ENCODE measurements at regions not wholly inside any gene's neighbourhood (a gene's known extent, or its start where the extent isn't known, plus 50 kb on each side); places are given as distances from the start of the nearest gene placed in this dataset.

- Histone ChIP-seq H3F3A (replicated peaks; ENCODE audit: insufficient read depth) (no peaks in the 10 kb centered on the region), H3K4me2 (no peak overlapping the region), H3K9me2 (no peaks in the 10 kb centered on the region), H3K9ac (no peak overlapping the region), H3K79me2 (ENCODE audit: insufficient read depth) (no peaks in the 10 kb centered on the region), H3K4me3 (ENCODE audit: low read depth in 2 of 2, low read length in 1 of 2) (no peak overlapping the region), H3K27me3 (ENCODE audit: insufficient read depth) (no peaks in the 10 kb centered on the region), H3K36me3 (replicated peaks in 1 of 2; ENCODE audit: control insufficient read depth in 1 of 2, insufficient read depth in 2 of 2, low read length in 1 of 2) (no peaks in the 10 kb centered on the region), H4K20me1 (ENCODE audit: insufficient read depth) (no peaks in the 10 kb centered on the region), H3K9me3 (no peaks in the 10 kb centered on the region), H3K27ac (ENCODE audit: low read depth in 2 of 2, low read length in 1 of 2) (no peak overlapping the region), H2AFZ (ENCODE audit: low read depth) (no peak overlapping the region), H3K4me1 (ENCODE audit: control insufficient read depth in 1 of 2, insufficient read depth in 2 of 2, low read depth in 1 of 2, low read length in 1 of 2) (no peaks in the 10 kb centered on the region)
- ChIA-PET POLR2A (no interaction called here), CTCF (no interaction called here)
- no peak for TF ChIP-seq FOXM1 (IDR thresholded peaks at IDR 0.05; ENCODE audit: low read depth)
- TF ChIP-seq EP300 (IDR thresholded peaks at IDR 0.05; ENCODE audit: borderline replicate concordance in 1 of 2, low read depth in 1 of 2, low read length in 1 of 2), result no peak
- TF ChIP-seq SIN3A (IDR thresholded peaks at IDR 0.05; ENCODE audit: borderline replicate concordance, low read depth, low read length), result no peak
- TF ChIP-seq EZH2phosphoT487 (IDR thresholded peaks at IDR 0.05; ENCODE audit: borderline replicate concordance, low read depth), result no peak
- TF ChIP-seq SMC3 (IDR thresholded peaks at IDR 0.05; ENCODE audit: low read depth, low read length), result no peak
- TF ChIP-seq RXRA (IDR thresholded peaks at IDR 0.05; ENCODE audit: borderline replicate concordance, low read depth), result no peak
- no peak for TF ChIP-seq TAF1 (IDR thresholded peaks at IDR 0.05; ENCODE audit: borderline replicate concordance, low read depth, low read length)
- TF ChIP-seq TEAD4 (IDR thresholded peaks at IDR 0.05; ENCODE audit: borderline replicate concordance, insufficient read depth), result no peak
- no peak for TF ChIP-seq NFIC (IDR thresholded peaks at IDR 0.05; ENCODE audit: borderline replicate concordance)
- TF ChIP-seq RFX5 (IDR thresholded peaks at IDR 0.05; ENCODE audit: low read length), result no peak
- TF ChIP-seq MEF2A (IDR thresholded peaks at IDR 0.05; ENCODE audit: borderline replicate concordance, low read depth), result no peak
- TF ChIP-seq RAD21 (IDR thresholded peaks at IDR 0.05; ENCODE audit: low read length), result no peak
- no peak for TF ChIP-seq RCOR1 (IDR thresholded peaks at IDR 0.05; ENCODE audit: low read length)
- no peak for TF ChIP-seq FOSL2 (IDR thresholded peaks at IDR 0.05; ENCODE audit: borderline replicate concordance, low read depth)
- TF ChIP-seq TCF12 (IDR thresholded peaks at IDR 0.05), result no peak
- no peak for TF ChIP-seq GABPA (IDR thresholded peaks at IDR 0.05; ENCODE audit: low read depth)
- no peak for TF ChIP-seq FOXJ3 (CRISPR knock-in tag; IDR thresholded peaks at IDR 0.05)
- no peak for TF ChIP-seq MAX (IDR thresholded peaks at IDR 0.05; ENCODE audit: low read depth)
- 10% methylated on average over 4 of the region's 4 CpGs for WGBS (ENCODE audit: low lambda C conversion rate)
- no peak for DNase-seq
Measured at GRCh38 chr4:27791640-27792039, 931.0 kb downstream of the STIM2 start.

GRCh38 chr4:27807207-27807606, 946.6 kb downstream of the STIM2 start:
- Histone ChIP-seq H2AFZ (ENCODE audit: low read depth) (no peak overlapping the region), H4K20me1 (ENCODE audit: insufficient read depth) (no peaks in the 10 kb centered on the region), H3K4me2 (no peak overlapping the region), H3K9me3 (no peaks in the 10 kb centered on the region), H3K27ac (ENCODE audit: low read depth in 2 of 2, low read length in 1 of 2) (no peak overlapping the region), H3F3A (replicated peaks; ENCODE audit: insufficient read depth) (no peaks in the 10 kb centered on the region), H3K27me3 (ENCODE audit: insufficient read depth) (no peaks in the 10 kb centered on the region; the same call in 1 of the 2 replicates), H3K4me1 (ENCODE audit: control insufficient read depth in 1 of 2, insufficient read depth in 2 of 2, low read depth in 1 of 2, low read length in 1 of 2) (no peaks in the 10 kb centered on the region), H3K9ac (no peak overlapping the region), H3K36me3 (replicated peaks in 1 of 2; ENCODE audit: control insufficient read depth in 1 of 2, insufficient read depth in 2 of 2, low read length in 1 of 2) (no peaks in the 10 kb centered on the region), H3K9me2 (no peaks in the 10 kb centered on the region), H3K4me3 (ENCODE audit: low read depth in 2 of 2, low read length in 1 of 2) (no peak overlapping the region), H3K79me2 (ENCODE audit: insufficient read depth) (no peaks in the 10 kb centered on the region)
- CTCF ChIA-PET, result no interaction called here
- POLR2A ChIA-PET, result no interaction called here
- no peak for DNase-seq
- 0% methylated on average over 3 of the region's 3 CpGs for WGBS (ENCODE audit: low lambda C conversion rate)
- TF ChIP-seq RXRA (IDR thresholded peaks at IDR 0.05; ENCODE audit: borderline replicate concordance, low read depth) (no peak), EP300 (IDR thresholded peaks at IDR 0.05; ENCODE audit: borderline replicate concordance in 1 of 2, low read depth in 1 of 2, low read length in 1 of 2) (no peak), REST (IDR thresholded peaks at IDR 0.05; ENCODE audit: low read depth, low read length) (no peak), PBX3 (IDR thresholded peaks at IDR 0.05) (no peak), FOSL2 (IDR thresholded peaks at IDR 0.05; ENCODE audit: borderline replicate concordance, low read depth) (no peak), POLR2AphosphoS5 (IDR thresholded peaks at IDR 0.05; ENCODE audit: low read depth, low read length) (no peak), JUND (IDR thresholded peaks at IDR 0.05) (no peak), NFIC (IDR thresholded peaks at IDR 0.05; ENCODE audit: borderline replicate concordance) (no peak), ELF1 (IDR thresholded peaks at IDR 0.05) (no peak), SIN3A (IDR thresholded peaks at IDR 0.05; ENCODE audit: borderline replicate concordance, low read depth, low read length) (no peak), USF1 (IDR thresholded peaks at IDR 0.05; ENCODE audit: borderline replicate concordance, low read depth) (no peak), TAF1 (IDR thresholded peaks at IDR 0.05; ENCODE audit: borderline replicate concordance, low read depth, low read length) (no peak), TEAD4 (IDR thresholded peaks at IDR 0.05; ENCODE audit: borderline replicate concordance, insufficient read depth) (no peak), MXI1 (IDR thresholded peaks at IDR 0.05; ENCODE audit: low read depth, low read length) (no peak), EZH2phosphoT487 (IDR thresholded peaks at IDR 0.05; ENCODE audit: borderline replicate concordance, low read depth) (no peak)

Data from SK-N-SH (cell line).